Heart right ventricle (tissue), 16 donors: ENCODE measurements at regions not wholly inside any gene's neighbourhood (a gene's known extent, or its start where the extent isn't known, plus 50 kb on each side); places are given as distances from the start of the nearest gene placed in this dataset.

Experiments
- ATAC-seq, 8 donors: fragments of 200-7000 bp; cut with Tn5 transposase; one replicate each; pipeline ENCODE4 v1.9.1; 2020; ENCODE audit warnings: mild to moderate bottlenecking in 8 of 8, moderate library complexity in 8 of 8, moderate number of reproducible peaks in 1 of 8
- DNase-seq, 2 donors: peaks; one replicate each; pipeline ENCODE4 v3.0.0-alpha.2; 2020
- H3K27ac ChIP-seq, 10 donors: fragments of 200-600 bp; sonication (generic) in 2 of 10; one replicate each; pipeline versions ENCODE4 v1.5.0 to v1.8.0; 2020 to 2022; ENCODE audit warnings: mild to moderate bottlenecking in 3 of 10
- H3K27me3 ChIP-seq, 7 donors: fragments of 200-600 bp; one replicate each; pipeline ENCODE4 v1.8.0; 2021 to 2022; ENCODE audit warnings: mild to moderate bottlenecking in 2 of 7
- H3K36me3 ChIP-seq, 9 donors: fragments of 200-600 bp; sonication (generic) in 1 of 9; one replicate each; pipeline versions ENCODE4 v1.5.0 to v1.8.0; 2020 to 2022; ENCODE audit warnings: mild to moderate bottlenecking in 2 of 9
- H3K4me1 ChIP-seq, 9 donors: fragments of 200-600 bp; sonication (generic) in 1 of 9; one replicate each; pipeline versions ENCODE4 v1.5.0 to v1.8.0; 2020 to 2022; ENCODE audit warnings: mild to moderate bottlenecking in 4 of 9
- H3K4me3 ChIP-seq, 10 donors: fragments of 200-600 bp; sonication (generic) in 2 of 10; one replicate each; pipeline versions ENCODE4 v1.5.0 to v1.8.0; 2020 to 2022; ENCODE audit warnings: mild to moderate bottlenecking in 7 of 10, moderate library complexity in 2 of 10
- H3K9me3 ChIP-seq, 11 donors: fragments of 200-600 bp in 10 of 11; sonication (generic) in 2 of 11; one replicate each; pipeline versions ENCODE4 v1.5.0 to v1.8.0; 2013 to 2022; ENCODE audit warnings: mild to moderate bottlenecking in 2 of 11, control low read depth in 1 of 11, moderate library complexity in 1 of 11
- CTCF ChIP-seq, 9 donors: fragments of 200-600 bp; sonication (generic) in 2 of 9; IDR thresholded peaks; one replicate each; pipeline versions ENCODE4 v1.5.0 to v1.8.0; 2021 to 2022; ENCODE audit warnings: antibody characterized with exemption in 9 of 9, mild to moderate bottlenecking in 5 of 9, moderate library complexity in 1 of 9
- WGBS, 2 donors: extraction: QIAGEN DNeasy Blood & Tissue Kit; methylation state at CpG; one replicate each; pipeline ENCODE4 v1.1.7; 2013; ENCODE audit warnings: inconsistent platforms in 1 of 2; 5-methylcytosine and 5-hydroxymethylcytosine counted together
- intact Hi-C, 10 donors: fragments of 100-400 bp; cut with DNase I; formaldehyde crosslinking; loops; one replicate each; pipeline versions ENCODE4 v1.11.1 to v1.14.2; 2022
- donor health status: Arrhythmogenic right ventricular cardiomyopathy.
- donor health status: ischemic (EF 13 %, LVEDD 7.1; RV severe dilation, severe dysfunction).
- donor health status: healthy with polysubstance abuse.
- donor health status: DM: no; HTN: yes; CAD: no.
- donor health status: DM: no; HTN: no; CAD: no.
- donor health status: ischemic (EF 25% LVEDD 6.9; RV normal size, moderate dysfunction).
- donor health status: ischemic (EF 25% LVEDD 5.7; RV mildly dilated, moderate dysfunction).
- donor health status: healthy.
- donor health status: DM: yes; HTN: yes; CAD: no.
- donor health status: Ischemic cardiomyopathy.
- donor health status: ischemic (EF 35%, LVEDD 5.7; RV mildly dilated, moderate dysfunction).
- donor health status: nonischemic (EF 11% LVEDD 7.7; RV severe dilation, severe dysfunction).
- donor health status: DM: yes; HTN: yes; CAD: no.
- donor health status: PGD.
- donor health status: ischemic (EF 29% LVEDD 5.4; RV normal size, mild dysfunction).
- donor health status: nonischemic (EF 23%, LVEDD 6.1; RV moderate dilation, normal function).

DNA sequence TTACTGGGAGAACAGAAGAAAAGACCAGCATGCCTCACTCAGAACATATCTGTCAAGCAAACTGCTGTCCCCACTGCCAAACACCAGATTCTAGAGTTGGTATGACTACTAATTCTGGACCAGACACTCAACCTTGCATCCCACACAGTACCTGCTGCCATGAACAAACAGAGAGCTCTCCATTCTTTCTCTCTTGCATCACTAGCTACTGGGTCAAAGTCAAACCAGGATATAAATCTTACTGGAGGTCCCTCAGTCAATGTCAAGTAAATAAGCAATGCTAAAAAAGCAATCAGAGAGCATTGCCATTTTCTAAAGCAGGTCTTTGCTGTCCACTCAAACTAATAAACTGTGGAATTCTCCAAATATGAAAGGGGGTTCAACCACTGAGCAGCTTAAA is 452.4 kb upstream of the SEL1L start:
- DNase-seq (no peak), ATAC-seq (no peak)
- H3K4me1 ChIP-seq: no peaks in the 10 kb centered on the region
- intact Hi-C loops: loop anchor here in 1 of 10 donors (10.0 kb wide), 1 partner anchor 271 kb away; no protein-coding TSS in a partner anchor
- peaks cover 0 to 18% (median 0%) of the 10 kb centered on the region in 7 donors for H3K27me3 ChIP-seq
- no peak overlapping the region for H3K4me3 ChIP-seq
- H3K9me3 ChIP-seq: no peaks in the 10 kb centered on the region
- H3K27ac ChIP-seq: no peak overlapping the region
- no peaks in the 10 kb centered on the region for H3K36me3 ChIP-seq
- no peak for TF ChIP-seq CTCF (IDR thresholded peaks at IDR 0.05)

- ATAC-seq: no peak
Measured at GRCh38 chr14:81989211-81989610, 455.6 kb upstream of the SEL1L start.

GRCh38 chr14:81990312-81990761 is 456.7 kb upstream of the SEL1L start:
- no peaks in the 10 kb centered on the region for H3K9me3 ChIP-seq
- 17 to 18% methylated on average over 7 of the region's 7 CpGs for WGBS, 2 donors
- H3K27me3 ChIP-seq: peaks cover 0 to 18% (median 0%) of the 10 kb centered on the region in 7 donors
- H3K4me3 ChIP-seq: no peak overlapping the region
- ATAC-seq (peak in 2 of 8 donors; percentile 34 to 37), DNase-seq (peak in 1 of 2 donors; percentile 20)
- H3K27ac ChIP-seq: no peak overlapping the region
- no peaks in the 10 kb centered on the region for H3K36me3 ChIP-seq
- H3K4me1 ChIP-seq: no peaks in the 10 kb centered on the region
- TF ChIP-seq CTCF (IDR thresholded peaks at IDR 0.05): peak; percentile 60 to 92 (median 86)
- intact Hi-C loops: loop anchor here in 2 of 10 donors (5.0 kb wide), 2 partner anchors 278 to 363 kb away; no protein-coding TSS in a partner anchor

More at GRCh38 chr14:81989211-81989610, 455.6 kb upstream of the SEL1L start:
- TF ChIP-seq CTCF (IDR thresholded peaks at IDR 0.05): no peak
- intact Hi-C loops: loop anchor here in 1 of 10 donors (10.0 kb wide), 1 partner anchor 274 kb away; no protein-coding TSS in a partner anchor
- Histone ChIP-seq H3K4me3 (no peak overlapping the region), H3K9me3 (no peaks in the 10 kb centered on the region), H3K4me1 (no peaks in the 10 kb centered on the region), H3K27ac (no peak overlapping the region), H3K27me3 (peaks cover 0 to 18% (median 0%) of the 10 kb centered on the region in 7 donors), H3K36me3 (no peaks in the 10 kb centered on the region)
- no peak for DNase-seq
- 79 to 85% methylated on average over 3 of the region's 3 CpGs for WGBS, 2 donors

DNA sequence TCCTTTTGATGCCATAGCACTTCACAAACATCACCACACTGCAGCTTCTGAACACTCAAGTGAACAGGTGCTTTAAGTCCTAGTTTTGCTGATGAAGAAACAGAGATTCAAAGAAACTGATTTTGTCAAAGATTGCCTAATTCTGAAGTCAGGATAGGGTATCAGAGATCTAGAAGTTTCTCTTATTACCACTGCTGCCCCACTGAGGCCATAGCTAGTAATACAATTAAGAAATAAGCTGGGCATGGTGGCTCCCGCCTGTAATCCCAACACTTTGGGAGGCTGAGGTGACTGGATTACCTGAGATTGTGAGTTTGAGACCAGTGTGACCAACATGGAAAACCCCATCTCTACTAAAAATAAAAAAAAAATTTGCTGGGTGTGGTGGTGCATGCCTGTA is 458.3 kb upstream of the SEL1L start:
- WGBS, 2 donors: 69 to 78% methylated on average over 1 of the region's 1 CpG
- TF ChIP-seq CTCF (IDR thresholded peaks at IDR 0.05): peak in 3 of 9 donors; percentile 9 to 25 (median 22)
- Histone ChIP-seq H3K9me3 (no peaks in the 10 kb centered on the region), H3K27me3 (peaks cover 0 to 18% (median 0%) of the 10 kb centered on the region in 7 donors), H3K27ac (no peak overlapping the region), H3K4me1 (no peaks in the 10 kb centered on the region), H3K36me3 (no peaks in the 10 kb centered on the region), H3K4me3 (no peak overlapping the region)
- ATAC-seq (no peak), DNase-seq (no peak)
- intact Hi-C loops: loop anchor here in 2 of 10 donors (5.0 kb wide), 2 partner anchors 280 to 365 kb away; no protein-coding TSS in a partner anchor
